GM12892 (cell line): ENCODE measurements at regions not wholly inside any gene's neighbourhood (a gene's known extent, or its start where the extent isn't known, plus 50 kb on each side); places are given as distances from the start of the nearest gene placed in this dataset.

Experiments used
- POLR2A ChIP-seq: IDR thresholded peaks from 2 replicates; pipeline ENCODE4 v1.6.1; 2011; ENCODE audit warnings: low read depth, low read length, control low read depth
- TAF1 ChIP-seq: IDR thresholded peaks from 2 replicates; pipeline ENCODE4 v1.6.1; 2011; ENCODE audit warnings: low read depth, mild to moderate bottlenecking, control low read depth, low read length, borderline replicate concordance

DNA sequence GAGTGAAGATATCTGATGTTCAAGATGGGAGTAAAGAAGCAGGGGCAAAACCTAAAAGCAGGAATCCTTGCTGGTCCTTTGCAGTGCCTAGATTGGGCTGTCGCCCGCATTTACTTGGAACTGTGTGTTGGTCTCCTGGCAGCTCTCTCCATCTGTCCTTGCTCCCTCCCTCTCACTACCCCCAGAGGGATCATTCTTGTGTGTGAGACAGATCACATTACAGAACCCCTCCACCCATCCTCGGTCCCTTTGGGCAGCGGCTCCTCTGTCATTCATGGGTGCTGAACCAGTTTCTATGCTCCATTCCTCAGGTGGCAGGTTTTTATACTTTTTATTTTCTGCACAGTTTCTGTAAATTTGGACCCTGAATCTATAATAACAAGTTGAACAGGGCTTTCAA is 99.4 kb upstream of the MYOCD start:
- no peak for TF ChIP-seq POLR2A
- TF ChIP-seq TAF1 = no peak
